ENCODE measurements at regions not wholly inside any gene's neighbourhood (a gene's known extent, or its start where the extent isn't known, plus 50 kb on each side); places are given as distances from the start of the nearest gene placed in this dataset.

DNA sequence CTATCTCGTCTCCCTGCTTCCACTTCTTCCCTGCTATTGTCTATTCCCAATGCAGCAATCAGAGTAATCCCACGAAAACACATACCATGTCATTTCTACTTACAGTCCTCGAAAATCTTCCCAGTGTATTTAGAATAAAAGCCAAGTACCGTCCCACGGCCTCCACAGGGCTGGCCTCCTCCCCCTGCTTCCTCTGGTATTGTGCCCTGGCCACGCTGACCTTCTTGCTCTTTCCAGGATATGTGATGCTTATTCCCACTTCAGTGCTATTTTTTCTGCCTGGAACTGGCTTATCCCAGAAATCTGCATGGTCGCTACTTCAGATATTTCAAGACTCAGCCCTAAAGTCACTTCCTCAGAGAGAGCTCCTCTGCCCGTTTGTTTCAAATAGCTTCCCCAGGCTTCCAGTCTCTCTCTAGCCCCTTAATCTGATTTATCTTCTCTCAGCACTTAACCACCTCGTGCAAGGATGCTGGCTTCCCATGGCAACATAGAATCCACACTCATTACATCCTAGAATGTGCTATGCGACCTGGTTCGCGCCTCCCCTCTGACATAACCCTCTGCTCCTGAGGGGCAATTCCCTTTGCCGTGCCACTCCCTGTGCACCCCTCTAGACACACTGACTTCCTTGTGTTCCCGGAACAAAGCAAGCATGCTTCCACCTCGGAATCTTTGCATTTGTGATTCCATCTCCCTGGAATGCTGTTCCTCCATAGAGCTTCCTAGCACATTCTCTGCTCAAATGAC lies 365.9 kb downstream of the ZSWIM6 start:
- TF ChIP-seq, protein P1, sequence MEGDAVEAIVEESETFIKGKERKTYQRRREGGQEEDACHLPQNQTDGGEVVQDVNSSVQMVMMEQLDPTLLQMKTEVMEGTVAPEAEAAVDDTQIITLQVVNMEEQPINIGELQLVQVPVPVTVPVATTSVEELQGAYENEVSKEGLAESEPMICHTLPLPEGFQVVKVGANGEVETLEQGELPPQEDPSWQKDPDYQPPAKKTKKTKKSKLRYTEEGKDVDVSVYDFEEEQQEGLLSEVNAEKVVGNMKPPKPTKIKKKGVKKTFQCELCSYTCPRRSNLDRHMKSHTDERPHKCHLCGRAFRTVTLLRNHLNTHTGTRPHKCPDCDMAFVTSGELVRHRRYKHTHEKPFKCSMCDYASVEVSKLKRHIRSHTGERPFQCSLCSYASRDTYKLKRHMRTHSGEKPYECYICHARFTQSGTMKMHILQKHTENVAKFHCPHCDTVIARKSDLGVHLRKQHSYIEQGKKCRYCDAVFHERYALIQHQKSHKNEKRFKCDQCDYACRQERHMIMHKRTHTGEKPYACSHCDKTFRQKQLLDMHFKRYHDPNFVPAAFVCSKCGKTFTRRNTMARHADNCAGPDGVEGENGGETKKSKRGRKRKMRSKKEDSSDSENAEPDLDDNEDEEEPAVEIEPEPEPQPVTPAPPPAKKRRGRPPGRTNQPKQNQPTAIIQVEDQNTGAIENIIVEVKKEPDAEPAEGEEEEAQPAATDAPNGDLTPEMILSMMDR (IDR thresholded peaks at IDR 0.05) = no peak
- no peak for TF ChIP-seq POLR2A (IDR thresholded peaks at IDR 0.05)

All from body of pancreas (tissue), 4 donors.